ENCODE measurements at regions not wholly inside any gene's neighbourhood (a gene's known extent, or its start where the extent isn't known, plus 50 kb on each side); places are given as distances from the start of the nearest gene placed in this dataset.

- TF ChIP-seq, protein P1, sequence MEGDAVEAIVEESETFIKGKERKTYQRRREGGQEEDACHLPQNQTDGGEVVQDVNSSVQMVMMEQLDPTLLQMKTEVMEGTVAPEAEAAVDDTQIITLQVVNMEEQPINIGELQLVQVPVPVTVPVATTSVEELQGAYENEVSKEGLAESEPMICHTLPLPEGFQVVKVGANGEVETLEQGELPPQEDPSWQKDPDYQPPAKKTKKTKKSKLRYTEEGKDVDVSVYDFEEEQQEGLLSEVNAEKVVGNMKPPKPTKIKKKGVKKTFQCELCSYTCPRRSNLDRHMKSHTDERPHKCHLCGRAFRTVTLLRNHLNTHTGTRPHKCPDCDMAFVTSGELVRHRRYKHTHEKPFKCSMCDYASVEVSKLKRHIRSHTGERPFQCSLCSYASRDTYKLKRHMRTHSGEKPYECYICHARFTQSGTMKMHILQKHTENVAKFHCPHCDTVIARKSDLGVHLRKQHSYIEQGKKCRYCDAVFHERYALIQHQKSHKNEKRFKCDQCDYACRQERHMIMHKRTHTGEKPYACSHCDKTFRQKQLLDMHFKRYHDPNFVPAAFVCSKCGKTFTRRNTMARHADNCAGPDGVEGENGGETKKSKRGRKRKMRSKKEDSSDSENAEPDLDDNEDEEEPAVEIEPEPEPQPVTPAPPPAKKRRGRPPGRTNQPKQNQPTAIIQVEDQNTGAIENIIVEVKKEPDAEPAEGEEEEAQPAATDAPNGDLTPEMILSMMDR (IDR thresholded peaks at IDR 0.05) = no peak
- TF ChIP-seq POLR2A (IDR thresholded peaks at IDR 0.05) = no peak
Measured at GRCh38 chr6:71726121-71726520, 160.2 kb upstream of the RIMS1 start.
